GM23248 (cell line): ENCODE measurements at regions not wholly inside any gene's neighbourhood (a gene's known extent, or its start where the extent isn't known, plus 50 kb on each side); places are given as distances from the start of the nearest gene placed in this dataset.

ENCODE experiments used
- DNase-seq: peaks from one replicate; pipeline ENCODE4 v3.0.0-alpha.2; 2015
- H2AFZ ChIP-seq: fragments of 200-600 bp; sonication (generic); 2 replicates; pipeline ENCODE4 v1.6.1; 2016; ENCODE audit warnings: antibody characterized with exemption
- H3F3A ChIP-seq: fragments of 200-600 bp; sonication (generic); 2 replicates; pipeline ENCODE4 v1.6.1; 2016; ENCODE audit warnings: mild to moderate bottlenecking, antibody characterized with exemption, mixed run types; ENCODE audit not compliant: insufficient read depth
- H3K27ac ChIP-seq: fragments of 200-600 bp; sonication (generic); 2 replicates; pipeline ENCODE4 v1.5.1; 2016; ENCODE audit warnings: mild to moderate bottlenecking
- H3K27me3 ChIP-seq: fragments of 200-600 bp; sonication (generic); replicated peaks from 2 replicates; pipeline ENCODE4 v1.6.1; 2016; ENCODE audit warnings: mild to moderate bottlenecking; ENCODE audit not compliant: insufficient read depth
- H3K36me3 ChIP-seq: fragments of 200-600 bp; sonication (generic); 2 replicates; pipeline ENCODE4 v1.6.1; 2016; ENCODE audit warnings: low read depth, mild to moderate bottlenecking
- H3K4me1 ChIP-seq: fragments of 200-600 bp; sonication (generic); 2 replicates; pipeline ENCODE4 v1.6.1; 2016; ENCODE audit warnings: mild to moderate bottlenecking; ENCODE audit not compliant: insufficient read depth
- H3K4me2 ChIP-seq: fragments of 200-600 bp; sonication (generic); one replicate; pipeline ENCODE4 v1.6.1; 2016; ENCODE audit warnings: mild to moderate bottlenecking; ENCODE audit not compliant: unreplicated experiment
- H3K4me3 ChIP-seq: fragments of 200-600 bp; sonication (generic); 2 replicates; pipeline ENCODE4 v1.5.1; 2016; ENCODE audit warnings: mild to moderate bottlenecking
- H3K79me2 ChIP-seq: fragments of 200-600 bp; sonication (generic); 2 replicates; pipeline ENCODE4 v1.6.1; 2016; ENCODE audit warnings: mild to moderate bottlenecking; ENCODE audit not compliant: insufficient read depth
- H3K9ac ChIP-seq: fragments of 200-600 bp; sonication (generic); 2 replicates; pipeline ENCODE4 v1.6.1; 2016; ENCODE audit warnings: mild to moderate bottlenecking
- H3K9me2 ChIP-seq: fragments of 200-600 bp; sonication (generic); 2 replicates; pipeline ENCODE4 v1.6.1; 2016; ENCODE audit warnings: mixed run types, mild to moderate bottlenecking, moderate library complexity; ENCODE audit not compliant: insufficient read depth
- H3K9me3 ChIP-seq: fragments of 200-600 bp; sonication (generic); one replicate; pipeline ENCODE4 v1.6.1; 2017; ENCODE audit warnings: low read depth
- H4K20me1 ChIP-seq: fragments of 200-600 bp; sonication (generic); 2 replicates; pipeline ENCODE4 v1.6.0; 2016; ENCODE audit not compliant: insufficient read depth
- EZH2 ChIP-seq: fragments of 200-600 bp; sonication (generic); IDR thresholded peaks from 2 replicates; pipeline ENCODE4 v1.6.1; 2018; ENCODE audit warnings: antibody characterized with exemption, mild to moderate bottlenecking; ENCODE audit not compliant: insufficient read depth, poor library complexity, severe bottlenecking
- EZH2phosphoT487 ChIP-seq: fragments of 200-600 bp; sonication (generic); IDR thresholded peaks from 2 replicates; pipeline ENCODE4 v1.6.1; 2018; ENCODE audit warnings: antibody characterized with exemption, moderate library complexity, mild to moderate bottlenecking, low read depth; ENCODE audit not compliant: insufficient read depth
- WGBS, 2 experiments: methylation state at CpG; one replicate each; pipeline ENCODE4 v1.1.6; 2015 to 2017; ENCODE audit warnings: low lambda C conversion rate in 2 of 2, low coverage in 1 of 2; ENCODE audit errors: missing lambda C conversion rate in 2 of 2; 5-methylcytosine and 5-hydroxymethylcytosine counted together
- in situ Hi-C: fragments of 300-500 bp; cut with MboI; formaldehyde crosslinking; loops from 2 replicates; pipeline ENCODE4 v1.15.0; 2020

DNA sequence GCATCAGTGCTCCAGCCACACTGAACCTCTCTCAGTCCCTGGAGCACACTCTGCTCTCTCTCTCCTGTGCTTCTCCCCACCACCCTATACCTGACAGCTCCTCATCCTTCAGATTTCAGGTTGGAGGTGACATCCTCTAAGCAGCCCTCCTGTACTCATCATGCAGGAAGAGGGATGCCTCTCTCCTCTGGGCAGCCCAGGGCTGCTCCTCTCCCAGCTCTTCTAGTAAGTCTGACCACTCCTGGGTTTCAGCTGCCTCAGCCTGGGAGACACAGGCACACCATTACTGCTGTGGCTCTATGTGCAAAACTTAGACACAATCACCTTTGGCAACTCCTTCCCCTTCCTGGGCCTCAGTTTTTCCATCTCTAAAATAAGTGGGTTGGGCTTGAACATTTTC is 232.4 kb upstream of the BRINP1 start:
- Histone ChIP-seq H3K4me3 (no peak overlapping the region), H3K4me1 (no peaks in the 10 kb centered on the region), H3F3A (no peaks in the 10 kb centered on the region), H3K9ac (no peak overlapping the region), H4K20me1 (no peaks in the 10 kb centered on the region), H3K9me3 (no peaks in the 10 kb centered on the region), H2AFZ (no peak overlapping the region), H3K27me3 (no peaks in the 10 kb centered on the region), H3K27ac (no peak overlapping the region), H3K36me3 (no peaks in the 10 kb centered on the region), H3K4me2 (no peak overlapping the region), H3K9me2 (no peaks in the 10 kb centered on the region), H3K79me2 (no peaks in the 10 kb centered on the region)
- TF ChIP-seq EZH2: no peak
- TF ChIP-seq EZH2phosphoT487: no peak
- in situ Hi-C loops: no loop called here
- no peak for DNase-seq

DNA sequence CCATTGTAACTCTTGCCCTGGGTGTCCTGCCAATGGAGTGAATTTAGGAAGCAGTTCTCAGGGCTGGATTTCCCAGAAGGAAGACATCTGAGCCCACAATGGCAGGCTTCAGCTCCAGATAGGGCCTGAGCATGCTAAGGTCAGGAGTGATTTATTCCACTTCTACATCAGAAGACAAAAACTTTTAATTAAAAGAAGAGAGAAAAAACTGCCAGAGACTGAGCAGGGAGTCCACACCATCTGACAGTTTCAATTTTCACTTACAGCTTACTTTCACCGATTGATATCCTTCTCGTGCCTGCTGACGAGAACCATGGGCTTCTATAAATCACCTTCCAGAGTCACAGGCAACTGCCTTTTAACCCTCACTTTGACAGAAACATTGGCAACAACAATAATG is 228.3 kb upstream of the BRINP1 start:
- no peaks in the 10 kb centered on the region for H3K9me2 ChIP-seq

DNA sequence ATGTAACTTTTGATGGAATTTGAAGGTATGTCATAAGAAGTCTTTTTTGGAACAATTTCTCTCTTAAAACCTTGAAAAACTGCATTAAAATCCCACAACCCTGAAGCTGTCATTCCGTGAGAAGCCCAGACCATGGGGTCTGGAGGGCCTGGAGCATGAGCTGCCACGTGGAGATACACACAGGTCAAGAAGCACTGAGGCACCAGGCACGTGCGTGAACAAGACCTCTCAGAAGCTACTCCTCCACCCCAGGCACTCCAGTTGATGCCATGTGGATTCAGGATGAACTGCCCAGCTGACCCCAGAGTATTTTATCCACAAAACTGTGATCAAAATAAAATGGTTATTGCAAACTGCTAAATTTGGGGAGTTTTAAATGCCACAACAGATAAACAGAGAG is 227.5 kb upstream of the BRINP1 start:
- H3K4me3 ChIP-seq: no peak overlapping the region
- no peaks in the 10 kb centered on the region for H4K20me1 ChIP-seq
- H3K9me2 ChIP-seq: no peaks in the 10 kb centered on the region
- no peaks in the 10 kb centered on the region for H3K9me3 ChIP-seq
- TF ChIP-seq EZH2 (no peak), EZH2phosphoT487 (no peak)
- no peaks in the 10 kb centered on the region for H3K79me2 ChIP-seq
- no peaks in the 10 kb centered on the region for H3K4me1 ChIP-seq
- no peaks in the 10 kb centered on the region for H3F3A ChIP-seq
- H3K4me2 ChIP-seq: no peak overlapping the region
- no peak overlapping the region for H3K9ac ChIP-seq
- no peak overlapping the region for H2AFZ ChIP-seq
- in situ Hi-C loops: no loop called here
- 22 to 42% methylated on average over 4 of the region's 4 CpGs for WGBS, 2 experiments
- no peaks in the 10 kb centered on the region for H3K36me3 ChIP-seq
- DNase-seq: no peak
- H3K27me3 ChIP-seq: no peaks in the 10 kb centered on the region
- no peak overlapping the region for H3K27ac ChIP-seq

More for the DNA sequence above, 228.3 kb upstream of the BRINP1 start:
- DNase-seq: no peak
- Histone ChIP-seq H3K4me2 (no peak overlapping the region), H3K27me3 (no peaks in the 10 kb centered on the region), H3K36me3 (no peaks in the 10 kb centered on the region), H4K20me1 (no peaks in the 10 kb centered on the region), H3F3A (no peaks in the 10 kb centered on the region), H3K27ac (no peak overlapping the region), H3K4me3 (no peak overlapping the region), H3K79me2 (no peaks in the 10 kb centered on the region), H3K9me3 (no peaks in the 10 kb centered on the region), H3K4me1 (no peaks in the 10 kb centered on the region), H3K9ac (no peak overlapping the region), H2AFZ (no peak overlapping the region)
- WGBS, 2 experiments: 5 to 10% methylated on average over 3 of the region's 3 CpGs
- in situ Hi-C loops: no loop called here
- TF ChIP-seq EZH2: no peak

DNA sequence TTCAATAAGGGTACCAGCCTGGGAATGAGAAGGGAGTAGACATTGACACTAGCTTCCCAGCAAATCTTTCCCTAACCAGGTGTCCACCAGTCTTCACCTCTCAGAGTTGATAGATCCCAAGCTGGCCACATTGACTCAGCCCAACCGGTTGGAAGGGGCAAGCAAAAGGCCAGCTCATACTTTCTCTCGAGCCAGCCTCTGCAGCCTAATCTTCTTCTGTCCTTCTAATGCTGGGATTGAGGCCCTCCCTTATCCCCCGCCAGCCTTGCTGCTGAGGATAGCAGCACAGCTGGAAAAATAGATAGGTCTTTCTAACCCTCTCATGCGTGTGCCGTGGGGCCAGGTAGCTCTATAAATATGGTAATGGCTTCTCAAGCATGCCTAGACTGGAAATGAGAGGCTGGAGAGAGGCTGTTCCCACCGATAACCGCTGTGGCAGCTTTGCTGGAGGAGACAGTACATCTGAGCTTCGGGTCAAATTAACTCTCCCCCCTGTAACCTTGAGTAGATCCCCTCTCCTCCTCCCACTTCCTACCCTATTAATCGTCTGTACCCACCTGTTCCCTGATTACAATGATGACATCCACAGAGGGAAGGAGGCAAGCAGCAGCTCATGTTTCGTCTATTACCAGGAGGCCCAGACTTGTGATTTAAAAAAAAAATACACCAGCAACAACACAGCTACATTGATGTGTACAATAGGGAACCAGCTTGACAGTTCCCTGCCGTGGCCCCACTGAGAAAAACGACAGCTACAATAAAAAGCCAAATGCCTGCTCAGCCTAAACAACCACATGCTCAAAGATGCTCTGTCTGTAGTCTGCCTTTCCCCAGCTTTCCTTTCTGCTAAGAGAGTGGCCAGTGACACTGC is 219.9 kb upstream of the BRINP1 start:
- H3K27me3 ChIP-seq: no peaks in the 10 kb centered on the region
- no peaks in the 10 kb centered on the region for H3K9me2 ChIP-seq
- TF ChIP-seq EZH2 (no peak), EZH2phosphoT487 (no peak)
- H4K20me1 ChIP-seq: no peaks in the 10 kb centered on the region
- WGBS, 2 experiments: 26 to 37% methylated on average over 12 of the region's 12 CpGs
- no peak for DNase-seq
- no peaks in the 10 kb centered on the region for H3K79me2 ChIP-seq
- H3K36me3 ChIP-seq: no peaks in the 10 kb centered on the region
- no peak overlapping the region for H2AFZ ChIP-seq
- H3K4me3 ChIP-seq: no peak overlapping the region
- H3K27ac ChIP-seq: no peak overlapping the region
- no peaks in the 10 kb centered on the region for H3K9me3 ChIP-seq
- no peaks in the 10 kb centered on the region for H3F3A ChIP-seq
- no peaks in the 10 kb centered on the region for H3K4me1 ChIP-seq
- no peak overlapping the region for H3K9ac ChIP-seq
- in situ Hi-C loops: no loop called here
- no peak overlapping the region for H3K4me2 ChIP-seq
